Hematopoietic multipotent progenitor cell treated with erythropoietin and hydrocortisone succinate and interleukin-3 and kit ligand, for 6 days (in vitro differentiated cells): ENCODE measurements at regions not wholly inside any gene's neighbourhood (a gene's known extent, or its start where the extent isn't known, plus 50 kb on each side); places are given as distances from the start of the nearest gene placed in this dataset.
"Not testable (repeated sequence)": the region's sequence is repeated elsewhere in the genome, so short reads cannot be mapped to it uniquely, and the experiment has no call there.

Experiments
- DNase-seq: peaks from one replicate; pipeline ENCODE4 v3.0.0-alpha.2; 2015

DNA sequence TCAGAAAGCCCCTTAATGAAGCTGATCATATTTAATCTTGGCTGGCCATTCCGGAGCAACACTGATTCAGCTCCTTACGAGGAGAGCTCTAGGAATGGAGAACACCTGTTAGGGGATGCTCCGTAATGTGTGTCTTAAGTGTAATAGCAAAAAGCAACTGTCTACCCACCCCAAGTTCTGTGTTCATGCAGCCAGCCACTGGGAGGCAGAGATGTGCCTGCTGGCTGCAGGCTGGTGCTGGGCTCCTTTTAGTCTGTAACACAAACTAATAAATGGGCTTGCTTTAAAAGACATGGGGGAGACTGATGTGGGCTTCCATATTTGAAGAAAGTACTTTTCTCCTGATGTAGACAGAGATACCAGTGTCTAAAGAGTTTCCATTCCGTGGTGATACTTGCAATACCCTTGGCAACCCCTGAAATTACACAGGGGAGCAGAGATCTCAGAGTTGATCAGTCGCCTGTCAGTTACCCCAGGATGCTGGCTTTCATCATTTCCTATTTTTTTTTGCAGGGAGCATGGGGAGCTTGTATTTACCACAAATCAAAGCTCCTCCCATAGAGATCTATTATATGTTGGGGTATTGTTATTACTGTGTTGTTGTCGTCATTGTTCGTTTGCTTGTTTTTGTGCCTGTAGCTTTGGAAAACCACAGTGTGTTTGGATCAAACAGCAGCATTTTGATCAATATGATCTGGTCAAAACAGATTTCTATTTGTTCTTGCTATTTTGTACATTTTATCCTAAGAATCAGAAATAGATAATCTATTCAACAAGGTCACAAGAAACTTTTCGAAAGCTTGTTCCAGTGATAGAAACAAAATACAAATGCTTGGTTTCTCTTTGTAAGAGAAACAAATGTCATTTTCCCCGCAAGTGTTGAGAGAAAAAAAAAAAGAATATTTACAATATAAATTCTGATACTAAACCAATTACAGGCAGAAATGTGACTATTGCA is 65.8 kb downstream of the MTX3 start:
- no peak for DNase-seq

DNA sequence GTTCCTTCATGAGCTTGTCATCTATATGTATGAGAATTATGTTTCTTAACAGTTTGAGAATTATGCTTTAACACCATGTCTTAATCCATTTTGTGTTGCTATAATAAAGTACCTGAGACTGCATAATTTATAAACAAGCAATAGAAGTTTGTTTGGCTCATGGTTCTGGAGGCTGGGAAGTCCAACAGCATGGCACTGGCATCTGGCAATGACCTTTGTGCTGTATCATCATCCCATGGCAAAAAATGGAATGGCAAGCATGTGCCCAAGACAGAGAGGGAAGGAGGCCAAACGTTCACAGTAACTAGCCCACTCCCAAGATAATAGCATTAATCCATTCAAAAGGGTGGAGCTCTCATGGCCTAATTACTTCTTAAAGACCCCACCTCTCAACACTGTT is 67.6 kb downstream of the MTX3 start:
- DNase-seq = no peak

DNA sequence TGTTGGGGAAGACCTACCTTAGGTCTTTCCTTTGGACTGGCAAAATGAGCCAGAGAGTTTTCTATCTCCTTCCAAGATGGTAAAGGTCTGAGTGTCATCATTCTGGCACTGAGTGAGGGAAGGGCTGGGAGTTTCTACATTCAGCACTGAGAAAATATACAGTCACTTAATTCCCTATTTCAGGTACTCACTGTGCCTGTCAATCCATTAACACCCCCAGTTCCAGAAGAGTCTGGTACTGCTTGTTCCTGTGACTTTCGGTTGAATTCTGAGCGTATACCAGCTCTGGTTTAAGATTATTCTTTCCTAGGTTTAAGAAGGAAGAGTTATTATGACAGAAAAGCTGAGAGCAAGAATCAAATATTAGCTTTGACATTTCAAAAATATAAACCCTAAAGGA is 68.4 kb downstream of the MTX3 start:
- no peak for DNase-seq

DNA sequence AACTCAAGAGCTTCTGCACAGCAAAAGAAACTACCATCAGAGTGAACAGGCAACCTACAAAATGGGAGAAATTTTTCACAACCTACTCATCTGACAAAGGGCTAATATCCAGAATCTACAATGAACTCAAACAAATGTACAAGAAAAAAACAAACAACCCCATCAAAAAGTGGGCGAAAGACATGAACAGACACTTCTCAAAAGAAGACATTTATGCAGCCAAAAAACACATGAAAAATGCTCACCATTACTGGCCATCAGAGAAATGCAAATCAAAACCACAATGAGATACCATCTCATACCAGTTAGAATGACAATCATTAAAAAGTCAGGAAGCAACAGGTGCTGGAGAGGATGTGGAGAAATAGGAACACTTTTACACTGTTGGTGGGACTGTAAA is 83.6 kb downstream of the MTX3 start:
- not testable (repeated sequence) for DNase-seq

DNA sequence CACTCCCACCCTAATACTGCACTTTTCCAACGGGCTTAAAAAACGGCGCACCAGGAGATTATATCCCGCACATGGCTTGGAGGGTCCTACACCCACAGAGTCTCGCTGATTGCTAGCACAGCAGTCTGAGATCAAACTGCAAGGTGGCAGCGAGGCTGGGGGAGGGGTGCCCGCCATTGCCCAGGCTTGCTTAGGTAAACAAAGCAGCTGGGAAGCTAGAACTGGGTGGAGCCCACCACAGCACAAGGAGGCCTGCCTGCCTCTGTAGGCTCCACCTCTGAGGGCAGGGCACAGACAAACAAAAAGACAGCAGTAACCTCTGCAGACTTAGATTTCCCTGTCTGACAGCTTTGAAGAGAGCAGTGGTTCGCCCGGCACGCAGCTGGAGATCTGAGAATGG is 88.5 kb downstream of the MTX3 start:
- DNase-seq = not testable (repeated sequence)

DNA sequence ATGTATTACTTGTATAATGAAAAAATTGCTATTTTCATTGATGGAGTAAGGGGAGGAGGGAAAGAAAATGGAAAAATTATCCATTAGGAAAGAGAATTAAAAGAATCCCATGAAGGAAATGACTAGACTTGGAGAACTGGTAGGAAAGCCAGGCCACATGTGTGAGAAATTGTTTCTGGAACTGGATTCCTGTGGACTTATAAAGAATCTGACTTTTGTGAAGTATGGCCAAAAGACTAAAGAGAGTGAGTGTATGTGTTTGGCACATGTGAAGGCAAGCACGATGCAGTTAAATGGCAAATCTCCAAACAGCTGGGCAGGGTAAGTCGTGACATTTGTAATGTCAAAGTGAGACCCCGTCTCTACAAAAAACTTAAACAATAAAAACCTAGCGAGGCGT is 89.4 kb downstream of the MTX3 start:
- DNase-seq = no peak

DNA sequence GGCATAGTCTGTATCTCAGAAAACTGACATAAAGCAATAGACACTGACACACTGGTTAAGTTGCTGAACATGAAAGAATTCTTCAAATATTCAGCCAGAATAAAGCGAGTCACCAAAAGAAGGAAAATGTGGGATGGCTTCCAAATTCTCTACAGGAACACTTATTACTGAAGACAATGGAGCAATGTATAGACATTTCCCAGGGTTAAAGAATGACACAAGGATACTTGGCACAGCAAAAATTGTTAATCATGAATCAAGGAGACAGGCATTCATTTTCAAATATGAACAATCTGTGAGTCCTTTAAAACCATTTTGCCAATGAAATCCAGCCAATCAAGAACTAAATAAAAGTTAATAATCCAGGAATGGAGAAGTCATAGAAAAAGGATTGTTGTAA is 92.5 kb downstream of the MTX3 start:
- DNase-seq = no peak

DNA sequence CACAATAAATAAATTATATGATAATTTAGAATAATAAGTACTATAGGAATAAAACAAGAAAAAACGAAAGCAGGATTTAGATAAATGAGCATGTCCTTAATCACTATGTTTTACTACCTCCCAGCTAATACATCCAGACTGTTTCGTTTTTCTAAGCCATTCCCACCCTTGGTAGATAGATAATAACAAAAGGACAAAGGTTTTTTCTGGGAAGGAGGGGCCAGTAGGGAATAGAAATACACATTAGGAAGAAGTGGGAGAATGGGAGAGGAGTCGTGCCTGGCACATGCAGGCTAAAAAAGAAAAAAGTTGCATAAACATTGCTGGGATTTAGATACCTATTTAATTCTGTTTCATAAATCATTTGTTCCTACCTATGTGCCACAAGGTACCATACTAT is 97.1 kb downstream of the MTX3 start:
- no peak for DNase-seq

DNA sequence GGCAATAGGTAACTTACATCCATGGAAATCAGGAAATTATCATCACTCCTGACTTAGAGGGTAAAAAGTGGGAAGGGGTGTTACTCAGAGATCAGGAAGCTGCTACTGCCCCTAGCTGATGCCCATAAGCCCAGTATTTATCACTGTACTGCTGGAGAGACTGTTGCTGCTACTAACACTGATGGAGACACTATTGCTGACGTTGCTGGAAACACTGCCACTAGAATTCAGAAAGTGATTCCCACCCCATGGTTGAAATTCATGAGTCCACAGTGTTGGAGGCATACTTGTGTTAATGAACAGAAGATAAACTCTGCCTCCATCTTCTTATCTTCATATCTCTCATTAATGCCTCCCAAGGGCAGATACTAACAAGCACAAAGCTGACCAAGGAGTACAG is 97.6 kb downstream of the MTX3 start:
- no peak for DNase-seq

DNA sequence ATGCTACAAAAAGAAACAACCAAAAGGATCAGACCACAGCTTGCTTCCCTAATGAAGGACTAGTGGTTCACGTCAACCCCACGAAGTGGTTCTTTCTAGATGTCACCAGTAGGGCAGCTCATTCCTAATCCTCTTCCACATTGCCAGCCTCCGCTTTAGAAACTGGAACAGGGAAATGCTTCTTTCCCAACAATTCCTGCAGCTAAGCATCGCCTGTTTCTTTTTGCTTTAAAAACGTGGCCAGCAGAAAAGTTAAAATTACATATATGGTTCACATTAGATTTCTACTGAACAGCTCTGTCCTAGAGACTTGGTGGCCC is 100.2 kb downstream of the MTX3 start:
- DNase-seq = no peak

DNA sequence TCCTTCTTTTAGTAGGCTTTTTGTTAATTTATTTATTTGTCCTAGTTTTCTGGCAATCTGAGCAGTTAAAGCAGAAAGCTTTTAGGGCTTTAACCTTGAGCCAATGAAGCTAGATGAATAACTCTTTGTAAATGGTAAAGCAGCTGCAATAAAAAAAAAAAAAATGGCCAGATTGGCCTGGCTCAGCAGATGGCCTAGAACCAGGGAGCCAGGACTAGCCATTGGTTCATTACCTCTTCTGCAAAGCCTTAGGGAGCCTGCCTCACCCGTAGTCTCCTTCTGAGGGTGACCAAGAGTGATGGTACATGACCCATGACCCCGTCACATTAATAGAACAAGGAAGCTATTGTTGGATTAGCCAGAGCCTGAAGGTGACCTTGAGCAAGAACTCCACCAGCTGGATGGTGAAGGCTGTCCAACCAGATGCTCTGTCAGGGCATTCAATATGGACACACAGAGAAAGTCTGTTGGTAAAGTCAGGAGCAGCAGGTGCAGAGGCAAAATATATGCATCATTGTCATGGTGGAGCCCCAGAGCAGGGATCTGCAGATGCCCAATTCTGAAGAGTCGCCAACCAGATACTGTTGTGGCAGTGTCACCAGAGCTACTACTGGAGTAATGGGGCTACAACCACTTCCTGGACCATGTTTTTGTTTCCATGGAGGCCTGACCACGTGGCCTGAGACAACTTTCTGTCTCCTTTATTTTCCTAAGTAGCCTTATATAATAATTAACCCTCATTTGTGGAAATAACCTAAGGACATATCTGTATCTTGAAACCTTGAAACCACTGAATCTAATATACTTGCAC is 100.7 kb downstream of the MTX3 start:
- no peak for DNase-seq

DNA sequence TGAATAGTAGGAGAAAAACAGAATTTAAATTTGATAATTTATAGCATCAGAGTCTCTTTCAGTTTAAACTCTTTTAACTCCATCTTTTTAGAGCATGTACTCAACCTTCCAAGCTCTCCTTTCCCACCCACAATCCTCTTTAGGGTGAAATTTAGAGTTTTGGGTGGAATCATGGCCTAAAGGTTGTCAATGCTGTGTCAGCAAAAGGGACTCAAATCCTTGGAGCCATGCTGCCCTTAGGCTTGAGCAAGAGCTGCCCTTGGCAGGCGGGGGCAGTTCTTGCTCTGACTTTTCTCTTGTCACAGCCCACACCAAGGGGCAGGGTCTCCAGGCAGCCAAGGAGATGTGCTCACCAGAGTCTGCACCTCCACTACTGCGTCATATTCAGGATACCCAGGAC is 102.4 kb downstream of the MTX3 start:
- DNase-seq = no peak

DNA sequence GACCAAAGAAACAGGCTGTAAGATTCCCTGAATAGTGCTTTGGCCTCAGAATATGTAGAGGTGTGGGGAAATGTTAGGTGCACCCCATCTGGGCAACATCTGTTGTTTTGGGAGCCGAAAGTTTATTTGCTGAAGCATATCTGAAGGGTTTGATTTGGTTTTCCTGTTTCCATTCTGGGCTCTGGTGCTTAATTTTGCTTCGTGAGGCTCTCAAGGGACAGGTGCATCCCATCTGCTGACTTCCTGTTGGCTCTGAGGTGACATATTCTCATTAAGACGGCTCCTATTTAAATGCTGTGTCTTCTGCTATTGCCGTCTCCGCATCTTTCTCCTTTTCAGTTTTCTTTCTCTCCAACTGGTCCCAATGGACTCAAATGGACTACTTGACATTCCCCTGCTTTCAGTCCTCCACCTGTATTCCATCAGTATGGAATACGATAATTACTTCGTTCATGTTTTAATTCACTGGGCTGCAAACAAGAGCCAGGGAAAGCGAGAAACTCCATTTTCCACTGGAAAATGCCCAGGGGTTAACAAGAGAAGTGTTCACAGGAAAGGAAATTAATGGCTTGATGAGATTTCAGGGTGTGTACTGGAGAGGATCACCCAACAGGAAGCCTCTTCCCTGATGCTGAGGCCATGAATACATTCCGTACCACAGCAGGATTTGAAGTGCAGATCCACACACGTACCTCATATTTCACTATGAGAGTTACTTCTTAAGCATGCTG is 104.0 kb downstream of the MTX3 start:
- DNase-seq = no peak

DNA sequence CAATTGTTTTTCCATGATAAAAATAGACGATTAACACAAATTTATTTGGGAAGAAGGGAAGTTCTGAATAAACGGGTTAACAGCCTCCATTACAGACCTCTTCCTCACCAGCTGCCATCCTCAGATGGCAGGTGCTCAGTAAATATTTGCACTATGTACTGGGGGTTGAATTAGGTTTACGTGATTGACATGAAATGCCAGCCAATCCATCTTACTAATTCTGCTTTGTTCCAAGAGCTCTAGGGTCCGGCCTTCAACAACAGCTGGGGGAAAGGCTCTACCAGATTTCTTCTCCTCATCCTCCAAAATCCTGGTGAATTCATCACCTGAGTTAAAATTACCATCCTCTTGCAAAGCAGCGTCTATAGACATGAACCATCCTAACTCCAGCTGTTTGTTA is 104.6 kb downstream of the MTX3 start:
- DNase-seq = no peak

DNA sequence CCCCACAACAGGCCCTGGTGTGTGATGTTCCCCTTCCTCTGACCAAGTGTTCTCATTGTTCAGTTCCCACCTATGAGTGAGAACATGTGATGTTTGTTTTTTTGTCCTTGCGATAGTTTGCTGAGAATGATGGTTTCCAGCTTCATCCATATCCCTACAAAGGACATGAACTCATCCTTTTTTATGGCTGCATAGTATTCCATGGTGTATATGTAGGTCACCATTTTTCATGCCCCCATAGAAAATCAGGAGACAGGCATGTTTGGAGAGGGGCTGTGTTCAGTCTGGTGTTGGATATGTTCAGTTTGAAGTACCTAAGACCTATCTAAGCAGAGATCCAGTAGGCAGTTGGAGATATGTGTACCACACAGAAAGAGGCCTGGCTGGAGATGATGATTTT is 111.2 kb downstream of the MTX3 start:
- not testable (repeated sequence) for DNase-seq

DNA sequence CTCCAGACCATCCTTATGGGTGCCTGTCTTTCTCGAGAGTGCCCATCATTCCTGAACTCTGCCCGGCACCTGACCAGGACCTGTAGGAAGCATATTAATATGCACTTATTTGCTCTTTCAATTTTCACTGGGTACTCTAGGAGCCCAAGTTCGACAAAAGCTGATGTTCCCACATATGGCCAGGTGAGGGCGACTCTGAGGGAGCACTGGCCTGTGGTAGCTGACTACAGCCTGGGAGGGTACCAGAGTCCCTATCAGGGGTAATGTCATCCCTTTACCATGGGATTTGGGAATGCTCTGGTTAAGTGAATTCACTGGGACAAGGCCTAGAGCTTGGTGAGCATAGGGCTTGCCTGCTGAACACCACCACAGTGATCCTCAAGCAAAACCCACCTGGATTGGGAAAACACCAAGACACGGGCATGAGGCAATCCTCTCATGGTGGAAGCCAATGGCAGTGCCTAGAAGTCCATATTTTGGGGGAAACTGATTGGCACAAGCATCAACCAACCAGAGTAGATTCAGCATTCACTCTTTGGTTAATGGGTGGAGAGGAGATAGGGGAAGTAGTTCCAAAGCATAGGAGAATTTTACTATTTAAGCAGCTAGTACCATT is 112.2 kb downstream of the MTX3 start:
- DNase-seq = peak; percentile 40

DNA sequence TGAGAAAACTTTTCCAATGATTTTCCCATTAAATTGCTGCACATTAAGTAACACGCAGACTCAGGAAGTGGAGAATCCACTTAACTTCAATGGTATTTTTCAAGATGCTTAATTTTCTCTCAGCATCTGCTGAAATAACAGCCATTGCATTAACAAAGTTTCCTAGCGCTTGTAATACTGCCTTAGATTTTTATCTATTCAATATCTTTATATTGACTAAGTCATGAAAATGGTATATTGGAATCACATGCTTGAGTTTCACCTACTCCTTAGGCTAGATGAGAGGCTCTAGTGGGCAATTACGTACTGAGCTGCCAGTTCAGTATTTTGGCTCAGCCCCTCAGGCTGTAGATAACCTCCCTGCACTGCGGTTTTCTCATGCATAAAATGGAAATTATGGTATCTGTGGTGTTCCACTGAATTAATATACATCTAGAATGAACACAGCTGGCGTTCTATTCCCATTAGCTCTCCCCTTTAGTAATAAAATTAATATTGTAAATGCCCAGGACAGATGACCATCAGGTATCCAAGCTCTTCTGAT is 112.9 kb downstream of the MTX3 start:
- no peak for DNase-seq

DNA sequence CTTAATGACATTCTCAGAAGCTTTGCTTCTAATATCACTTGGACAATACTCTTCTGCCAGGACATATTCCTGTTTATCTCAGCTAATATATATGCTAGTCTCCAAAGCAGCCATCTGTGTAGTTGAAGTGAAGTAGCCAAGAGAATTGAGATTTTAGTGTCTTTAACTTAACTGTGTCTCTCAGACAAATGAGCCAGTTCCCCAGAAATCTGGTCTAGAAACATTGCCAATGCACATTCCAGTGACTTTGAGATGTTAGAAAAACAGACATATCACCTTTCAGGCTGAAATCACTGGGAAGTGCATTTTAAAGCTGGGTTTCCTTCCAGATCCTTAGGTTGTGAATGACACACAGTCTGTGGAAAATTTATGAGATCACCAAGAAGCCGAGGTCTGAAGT is 114.6 kb downstream of the MTX3 start:
- no peak for DNase-seq

DNA sequence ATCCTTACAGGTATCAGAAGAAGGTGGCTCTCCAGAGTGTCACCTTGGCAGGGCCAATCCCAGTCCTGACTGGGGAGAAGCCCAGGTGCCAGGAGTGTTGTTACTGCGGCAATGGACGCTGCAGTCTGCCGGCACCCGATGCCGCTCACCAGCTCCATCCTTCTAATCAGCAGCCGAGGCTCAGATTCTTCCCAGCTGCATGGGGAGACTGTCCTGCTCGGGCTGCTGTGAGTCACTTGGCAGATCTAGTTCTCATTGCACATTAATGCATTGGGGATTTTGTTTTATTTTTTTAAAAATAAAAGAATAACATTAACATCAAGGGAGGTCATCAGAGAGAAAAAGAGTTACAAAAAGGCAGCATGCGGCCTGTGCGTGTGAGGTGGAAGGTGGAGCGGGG is 115.8 kb downstream of the MTX3 start:
- DNase-seq = no peak

DNA sequence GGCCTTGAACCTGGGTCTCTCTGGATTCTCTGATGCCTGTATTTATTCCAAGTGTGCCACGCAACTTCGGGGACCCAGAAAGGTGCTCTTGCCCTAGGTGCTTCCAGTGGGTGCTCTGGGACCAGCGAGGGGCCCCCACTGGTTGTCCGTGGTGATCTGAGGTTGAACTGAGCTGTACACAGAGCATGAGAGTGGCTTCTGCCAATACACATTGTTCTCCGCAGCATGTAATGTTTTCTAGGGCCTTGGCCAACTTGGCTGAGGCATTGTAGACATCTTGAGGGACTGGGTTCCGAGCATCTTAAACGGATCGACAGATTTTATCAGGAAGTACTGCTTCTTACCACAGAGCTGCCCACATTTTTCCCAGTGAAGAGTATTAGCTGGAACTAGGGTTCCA is 117.9 kb downstream of the MTX3 start:
- DNase-seq = no peak

DNA sequence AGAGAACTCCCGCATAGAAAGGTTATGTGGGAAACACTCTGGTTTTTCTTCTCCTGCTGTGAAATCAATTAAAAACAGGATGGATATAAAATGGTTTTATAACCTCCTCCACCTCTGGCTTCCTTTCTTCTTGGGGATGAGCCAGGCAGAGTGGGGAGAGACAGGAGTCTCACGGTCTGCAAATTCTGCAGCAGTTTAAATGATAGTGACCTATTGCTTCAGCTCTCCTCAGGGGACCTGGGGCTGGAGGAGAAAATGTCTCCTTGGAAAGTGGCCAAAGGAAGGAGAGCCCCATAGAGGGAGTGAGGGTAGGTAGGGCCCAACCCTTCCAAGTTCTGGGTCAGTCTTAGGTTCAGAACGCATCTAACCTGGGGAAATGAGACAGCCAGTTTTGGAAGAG is 118.8 kb downstream of the MTX3 start:
- no peak for DNase-seq

DNA sequence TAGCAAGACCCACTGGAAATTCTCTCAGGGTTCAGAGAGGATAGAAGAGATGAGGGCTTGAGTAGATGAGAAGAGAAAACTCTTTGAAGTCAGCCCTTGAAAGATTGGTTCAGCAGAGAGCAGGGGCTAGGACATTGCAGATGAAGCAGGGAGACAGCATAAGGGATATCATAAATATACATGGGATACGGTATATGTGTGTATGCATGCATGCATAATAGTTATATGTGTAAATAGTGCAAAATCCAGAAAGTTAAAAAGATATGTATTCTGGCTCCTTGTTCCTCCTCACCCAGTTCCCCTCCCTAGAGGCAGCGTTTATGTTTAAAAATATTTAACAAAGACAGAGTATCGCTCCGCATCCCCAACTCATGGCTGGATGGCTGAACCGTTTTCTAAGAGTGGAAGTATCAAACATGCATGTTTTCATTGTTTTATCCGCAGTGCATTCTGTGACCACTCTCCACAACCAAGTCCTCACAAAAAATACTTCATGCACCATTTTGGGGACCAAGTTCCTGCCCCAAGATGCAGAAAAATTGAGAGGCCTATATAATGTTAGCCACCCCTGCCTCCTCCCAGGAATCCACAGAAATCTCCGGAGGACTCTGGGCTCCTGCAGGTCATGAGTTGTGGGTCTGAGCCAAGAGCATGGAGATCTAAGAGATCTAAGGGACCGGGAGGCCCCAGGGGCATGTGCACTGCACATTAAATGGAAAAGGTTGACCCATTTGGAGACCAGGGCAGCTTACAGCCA is 119.5 kb downstream of the MTX3 start:
- no peak for DNase-seq
